ENCODE measurements at regions not wholly inside any gene's neighbourhood (a gene's known extent, or its start where the extent isn't known, plus 50 kb on each side); places are given as distances from the start of the nearest gene placed in this dataset.

GRCh38 chr3:94299716-94300115 lies 236.9 kb downstream of the NSUN3 start:
- no peak for TF ChIP-seq POLR2AphosphoS5 (IDR thresholded peaks at IDR 0.05)
- no peak for TF ChIP-seq POLR2A (IDR thresholded peaks at IDR 0.05)
- no peak for TF ChIP-seq CTCF (IDR thresholded peaks at IDR 0.05)
- TF ChIP-seq EP300 (IDR thresholded peaks at IDR 0.05; ENCODE audit: low read depth), result no peak

Measured in transverse colon (tissue), 4 donors.